SK-N-SH (cell line): ENCODE measurements at regions not wholly inside any gene's neighbourhood (a gene's known extent, or its start where the extent isn't known, plus 50 kb on each side); places are given as distances from the start of the nearest gene placed in this dataset.

Experiments
- CTCF ChIA-PET: fragments of 300-600, 350-600 bp; formaldehyde crosslinking; extraction: SDS; loops from one replicate; lab custom pipeline; 2021; lab: Yijun Ruan, JAX
- POLR2A ChIA-PET: fragments of 350-600 bp; sonication (Branson Sonifier 250); formaldehyde crosslinking; extraction: SDS; loops from one replicate; lab custom pipeline; 2020; ENCODE audit warnings: antibody characterized with exemption, inconsistent platforms; lab: Yijun Ruan, JAX
- DNase-seq: peaks from one replicate; pipeline ENCODE4 v3.0.0; 2012
- H2AFZ ChIP-seq: fragments of 200-600 bp; sonication (generic); 2 replicates; pipeline ENCODE4 v1.8.1; 2016; ENCODE audit warnings: antibody characterized with exemption, mild to moderate bottlenecking, low read depth
- H3F3A ChIP-seq: fragments of 200-600 bp; sonication (generic); replicated peaks from 2 replicates; pipeline ENCODE3; 2016; ENCODE audit warnings: antibody characterized with exemption, mild to moderate bottlenecking; ENCODE audit not compliant: insufficient read depth
- H3K27ac ChIP-seq, 2 experiments: fragments of 200-500 bp in 1 of 2; fragments of 200-600 bp in 1 of 2; sonication (Bioruptor generic) in 1 of 2; sonication (generic), shearing (Covaris generic) in 1 of 2; 2 replicates each; pipeline versions ENCODE4 v1.5.1 to v1.6.1; 2014 to 2016; ENCODE audit warnings: low read depth in 2 of 2, inconsistent platforms in 1 of 2, low read length in 1 of 2, mild to moderate bottlenecking in 1 of 2, mixed read lengths in 1 of 2
- H3K27me3 ChIP-seq: fragments of 200-600 bp; sonication (generic), shearing (Covaris generic); 2 replicates; pipeline ENCODE4 v1.6.1; 2016; ENCODE audit warnings: mixed run types; ENCODE audit not compliant: insufficient read depth
- H3K36me3 ChIP-seq, 2 experiments: fragments of 200-500 bp in 1 of 2; fragments of 200-600 bp in 1 of 2; sonication (Bioruptor generic) in 1 of 2; sonication (generic) in 1 of 2; replicated peaks in 1 of 2; 2 replicates each; pipeline versions ENCODE3 to v1.5.1; 2014 to 2016; ENCODE audit warnings: low read length in 1 of 2, mild to moderate bottlenecking in 1 of 2; ENCODE audit not compliant: insufficient read depth in 2 of 2, control insufficient read depth in 1 of 2
- H3K4me1 ChIP-seq, 2 experiments: fragments of 200-500 bp in 1 of 2; fragments of 200-600 bp in 1 of 2; sonication (Bioruptor generic) in 1 of 2; sonication (generic), shearing (Covaris generic) in 1 of 2; 2 replicates each; pipeline versions ENCODE4 v1.5.1 to v1.6.1; 2014 to 2016; ENCODE audit warnings: low read depth in 1 of 2, low read length in 1 of 2, mixed run types in 1 of 2; ENCODE audit not compliant: insufficient read depth in 2 of 2, control insufficient read depth in 1 of 2
- H3K4me2 ChIP-seq: fragments of 200-600 bp; sonication (generic), shearing (Covaris generic); 2 replicates; pipeline ENCODE4 v1.6.1; 2017; ENCODE audit warnings: mixed run types
- H3K4me3 ChIP-seq, 2 experiments: fragments of 200-500 bp in 1 of 2; fragments of 200-600 bp in 1 of 2; sonication (Bioruptor generic) in 1 of 2; sonication (generic), shearing (Covaris generic) in 1 of 2; 2 replicates each; pipeline versions ENCODE4 v1.5.1 to v1.8.1; 2014 to 2016; ENCODE audit warnings: low read depth in 2 of 2, inconsistent platforms in 1 of 2, low read length in 1 of 2, mild to moderate bottlenecking in 1 of 2, mixed read lengths in 1 of 2, moderate library complexity in 1 of 2
- H3K79me2 ChIP-seq: fragments of 200-600 bp; sonication (generic); 2 replicates; pipeline ENCODE4 v1.8.1; 2017; ENCODE audit warnings: mild to moderate bottlenecking; ENCODE audit not compliant: insufficient read depth
- H3K9ac ChIP-seq: fragments of 200-600 bp; sonication (generic); 2 replicates; pipeline ENCODE4 v1.6.1; 2017; ENCODE audit warnings: mixed run types
- H3K9me2 ChIP-seq: fragments of 200-600 bp; sonication (generic); 2 replicates; pipeline ENCODE4 v1.6.1; 2017; ENCODE audit warnings: mixed run types
- H3K9me3 ChIP-seq: fragments of 200-600 bp; sonication (generic); 2 replicates; pipeline ENCODE4 v1.6.1; 2017; ENCODE audit warnings: mixed run types, mild to moderate bottlenecking, moderate library complexity
- H4K20me1 ChIP-seq: fragments of 200-600 bp; sonication (generic); 2 replicates; pipeline ENCODE4 v1.6.1; 2017; ENCODE audit warnings: mild to moderate bottlenecking, mixed run types; ENCODE audit not compliant: insufficient read depth
- ELF1 ChIP-seq: IDR thresholded peaks from 2 replicates; pipeline ENCODE4 v1.4.0; 2012
- EP300 ChIP-seq, 2 experiments: IDR thresholded peaks; 2 replicates each; pipeline versions ENCODE4 v1.4.0 to v1.6.1; 2012; ENCODE audit warnings: borderline replicate concordance in 1 of 2, low read depth in 1 of 2, low read length in 1 of 2
- EZH2phosphoT487 ChIP-seq: fragments of 200-600 bp; sonication (generic); IDR thresholded peaks from 2 replicates; pipeline ENCODE4 v1.6.1; 2017; ENCODE audit warnings: low read depth, mixed run types, mild to moderate bottlenecking, antibody characterized with exemption, moderate library complexity, borderline replicate concordance
- FOSL2 ChIP-seq: IDR thresholded peaks from 2 replicates; pipeline ENCODE4 v1.4.0; 2012; ENCODE audit warnings: low read depth, mild to moderate bottlenecking, moderate library complexity, borderline replicate concordance
- FOXJ3 ChIP-seq: sonication (generic); formaldehyde crosslinking; IDR thresholded peaks from 2 replicates; pipeline ENCODE4 v1.5.1; 2020; ENCODE audit warnings: mild to moderate bottlenecking, missing genetic modification reagents
- FOXM1 ChIP-seq: IDR thresholded peaks from 2 replicates; pipeline ENCODE4 v1.4.0; 2012; ENCODE audit warnings: low read depth, mild to moderate bottlenecking
- GABPA ChIP-seq: IDR thresholded peaks from 2 replicates; pipeline ENCODE4 v1.4.0; 2012; ENCODE audit warnings: low read depth, mild to moderate bottlenecking
- GATA2 ChIP-seq: sonication (generic); formaldehyde crosslinking; IDR thresholded peaks from 2 replicates; pipeline ENCODE4 v1.5.0; 2020; ENCODE audit warnings: mild to moderate bottlenecking, missing genetic modification reagents
- MAX ChIP-seq: IDR thresholded peaks from 2 replicates; pipeline ENCODE4 v1.4.0; 2012; ENCODE audit warnings: low read depth
- MEF2A ChIP-seq: IDR thresholded peaks from 2 replicates; pipeline ENCODE4 v1.4.0; 2012; ENCODE audit warnings: low read depth, borderline replicate concordance
- MXI1 ChIP-seq: IDR thresholded peaks from 2 replicates; pipeline ENCODE4 v1.6.1; 2012; ENCODE audit warnings: mild to moderate bottlenecking, low read depth, low read length, improper control_type of control experiment
- PBX3 ChIP-seq: IDR thresholded peaks from 2 replicates; pipeline ENCODE4; 2012
- POLR2AphosphoS5 ChIP-seq: IDR thresholded peaks from 2 replicates; pipeline ENCODE4 v1.6.1; 2012; ENCODE audit warnings: low read depth, low read length
- RAD21 ChIP-seq: IDR thresholded peaks from 2 replicates; pipeline ENCODE4 v1.6.1; 2012; ENCODE audit warnings: mild to moderate bottlenecking, low read length
- REST ChIP-seq: IDR thresholded peaks from 2 replicates; pipeline ENCODE4 v1.6.1; 2012; ENCODE audit warnings: mild to moderate bottlenecking, low read depth, low read length, moderate library complexity
- RXRA ChIP-seq: IDR thresholded peaks from 2 replicates; pipeline ENCODE4 v1.4.0; 2012; ENCODE audit warnings: low read depth, mild to moderate bottlenecking, borderline replicate concordance
- SIN3A ChIP-seq: IDR thresholded peaks from 2 replicates; pipeline ENCODE4 v1.6.1; 2012; ENCODE audit warnings: low read depth, mild to moderate bottlenecking, low read length, moderate library complexity, borderline replicate concordance
- TAF1 ChIP-seq: IDR thresholded peaks from 2 replicates; pipeline ENCODE4 v1.6.1; 2012; ENCODE audit warnings: low read depth, mild to moderate bottlenecking, low read length, moderate library complexity, borderline replicate concordance
- USF2 ChIP-seq: fragments of 150-350 bp; IDR thresholded peaks from 2 replicates; pipeline ENCODE4 v1.6.1; 2017; ENCODE audit warnings: antibody characterized with exemption, low read length, low read depth, borderline replicate concordance
- YY1 ChIP-seq: IDR thresholded peaks from 2 replicates; pipeline ENCODE4 v1.4.0; 2012; ENCODE audit warnings: low read depth, mild to moderate bottlenecking
- ZBTB33 ChIP-seq: IDR thresholded peaks from 2 replicates; pipeline ENCODE4 v1.4.0; 2012; ENCODE audit warnings: low read depth, borderline replicate concordance
- WGBS: methylation state at CpG from one replicate; pipeline ENCODE4 v1.1.6; 2017; ENCODE audit warnings: low lambda C conversion rate; 5-methylcytosine and 5-hydroxymethylcytosine counted together

GRCh38 chr7:68074242-68074641, 1077.6 kb downstream of the TYW1 start (continued):
- TF ChIP-seq GABPA (no peak), POLR2AphosphoS5 (no peak), EP300 (IDR thresholded peaks at IDR 0.05; ENCODE audit: borderline replicate concordance in 1 of 2, low read depth in 1 of 2, low read length in 1 of 2) (no peak), RAD21 (no peak), MEF2A (no peak), PBX3 (no peak), FOXM1 (no peak), EZH2phosphoT487 (no peak), FOXJ3 (CRISPR knock-in tag) (no peak), YY1 (no peak), FOSL2 (no peak), GATA2 (no peak)

- Histone ChIP-seq H3K4me2 (no peak overlapping the region), H4K20me1 (no peaks in the 10 kb centered on the region), H3K36me3 (no peaks in the 10 kb centered on the region), H3F3A (no peaks in the 10 kb centered on the region), H3K27ac (no peak overlapping the region), H3K9me3 (no peaks in the 10 kb centered on the region), H2AFZ (no peak overlapping the region), H3K4me3 (no peak overlapping the region), H3K27me3 (no peaks in the 10 kb centered on the region), H3K9ac (no peak overlapping the region), H3K4me1 (no peaks in the 10 kb centered on the region), H3K79me2 (no peaks in the 10 kb centered on the region), H3K9me2 (no peaks in the 10 kb centered on the region)
- DNase-seq, result no peak
- 32% methylated on average over 5 of the region's 5 CpGs for WGBS
- ChIA-PET CTCF (interaction anchor here (2.0 kb wide), 1 partner anchor 15 kb away, joined by 11 read pairs; no protein-coding TSS in a partner anchor), POLR2A (interaction anchor here (0.6 kb wide), 1 partner anchor 1795 kb away, joined by 3 read pairs; no protein-coding TSS in a partner anchor)
- TF ChIP-seq ZBTB33, result no peak
- no peak for TF ChIP-seq USF2
- no peak for TF ChIP-seq MAX
- TF ChIP-seq SIN3A, result no peak
- no peak for TF ChIP-seq RXRA
- TF ChIP-seq ELF1, result no peak
- TF ChIP-seq MXI1, result no peak
- TF ChIP-seq TAF1, result no peak
- no peak for TF ChIP-seq FOXJ3 (CRISPR knock-in tag)
- TF ChIP-seq REST, result no peak
- TF ChIP-seq GABPA, result no peak
- TF ChIP-seq YY1, result no peak
These were observed 1081.6 kb downstream of the TYW1 start for GRCh38 chr7:68078157-68078710.
